ENCODE measurements at regions not wholly inside any gene's neighbourhood (a gene's known extent, or its start where the extent isn't known, plus 50 kb on each side); places are given as distances from the start of the nearest gene placed in this dataset.

GRCh38 chr2:238655974-238656722, 191.7 kb upstream of the TWIST2 start:
- DNase-seq, result no peak

- no peak for DNase-seq
These were observed 190.5 kb upstream of the TWIST2 start for GRCh38 chr2:238657132-238658053.

DNA sequence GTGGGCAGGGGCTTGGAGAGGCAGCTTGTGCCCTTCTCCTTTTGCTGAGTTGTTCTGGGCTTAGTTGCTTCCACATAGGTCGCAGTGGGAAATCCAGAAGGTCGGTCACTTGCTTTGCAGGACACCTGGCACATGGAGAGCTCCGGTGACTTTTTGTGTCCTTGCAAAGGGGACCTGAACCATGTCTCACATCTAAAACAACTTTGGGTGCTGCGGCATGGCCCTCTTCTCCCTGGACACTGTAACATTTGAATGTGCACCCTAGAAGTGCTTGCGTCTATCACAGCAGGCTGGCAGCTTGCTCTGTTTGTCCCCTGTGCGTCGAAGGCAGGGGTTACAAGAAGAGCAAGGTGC, 189.9 kb upstream of the TWIST2 start:
- no peak for DNase-seq

DNA sequence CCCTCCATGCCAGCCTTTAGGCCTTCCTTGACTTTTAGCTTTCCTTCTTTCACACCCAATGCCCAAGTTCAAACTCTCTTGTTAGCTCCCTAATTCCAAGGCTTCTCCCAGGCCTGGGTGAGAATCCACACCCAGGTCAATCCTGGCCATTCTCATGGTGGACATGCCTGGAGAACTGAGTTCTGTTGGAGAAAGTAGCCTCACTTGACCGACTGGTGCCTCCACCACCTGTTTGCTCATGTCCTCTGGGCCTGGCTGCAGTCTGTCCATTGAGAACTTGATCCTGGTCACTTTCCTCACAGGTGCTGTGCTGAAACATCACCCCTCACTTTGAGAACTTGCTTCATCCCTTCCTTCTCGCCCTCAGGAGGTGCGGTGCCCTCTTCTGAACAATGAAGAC, 189.1 kb upstream of the TWIST2 start:
- no peak for DNase-seq

- DNase-seq, result no peak
These were observed 188.7 kb upstream of the TWIST2 start for GRCh38 chr2:238659231-238659630.

- no peak for DNase-seq
These were observed 184.3 kb upstream of the TWIST2 start for GRCh38 chr2:238663586-238663985.

GRCh38 chr2:238665919-238666318, 182.0 kb upstream of the TWIST2 start:
- no peak for DNase-seq

DNA sequence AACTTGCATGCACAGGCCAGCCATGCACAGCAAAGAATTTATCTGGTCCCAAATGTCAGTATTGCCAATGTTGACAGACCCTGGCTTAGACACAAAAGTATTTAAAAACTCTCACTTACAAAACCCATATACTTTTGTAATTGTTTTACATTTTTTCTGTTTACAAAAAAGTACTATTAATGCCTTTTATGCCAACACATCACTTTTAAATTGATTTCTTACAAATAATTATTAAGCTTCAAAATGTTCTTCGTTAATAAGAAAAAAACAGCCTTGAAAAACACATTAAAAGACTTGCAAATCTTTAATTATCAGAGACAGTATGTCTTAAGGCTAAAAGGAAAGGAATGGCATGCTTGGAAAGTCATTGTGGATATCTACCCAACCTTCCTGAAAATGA, 181.3 kb upstream of the TWIST2 start:
- no peak for DNase-seq

GRCh38 chr2:238667008-238667407, 180.9 kb upstream of the TWIST2 start:
- no peak for DNase-seq

DNA sequence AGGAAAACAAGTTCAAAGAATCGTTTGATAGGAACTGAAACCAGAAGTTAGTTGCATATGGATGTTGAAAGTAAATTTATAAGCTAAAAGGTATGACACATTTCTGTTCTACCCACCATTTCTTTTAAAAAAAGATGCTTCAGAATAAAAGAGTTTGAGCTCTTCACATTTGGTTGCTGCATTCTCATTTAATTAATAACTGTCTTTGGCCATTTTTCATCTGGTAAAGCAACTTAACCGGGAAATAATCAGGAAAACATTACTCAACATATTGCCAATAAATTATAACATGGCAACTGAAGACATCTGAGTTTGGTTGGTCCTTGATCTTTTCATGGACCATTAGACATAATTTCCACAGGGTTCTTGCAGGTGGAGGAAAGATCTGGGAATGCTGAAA, 180.2 kb upstream of the TWIST2 start:
- DNase-seq, result no peak

GRCh38 chr2:238668426-238668825, 179.5 kb upstream of the TWIST2 start:
- DNase-seq, result no peak

DNA sequence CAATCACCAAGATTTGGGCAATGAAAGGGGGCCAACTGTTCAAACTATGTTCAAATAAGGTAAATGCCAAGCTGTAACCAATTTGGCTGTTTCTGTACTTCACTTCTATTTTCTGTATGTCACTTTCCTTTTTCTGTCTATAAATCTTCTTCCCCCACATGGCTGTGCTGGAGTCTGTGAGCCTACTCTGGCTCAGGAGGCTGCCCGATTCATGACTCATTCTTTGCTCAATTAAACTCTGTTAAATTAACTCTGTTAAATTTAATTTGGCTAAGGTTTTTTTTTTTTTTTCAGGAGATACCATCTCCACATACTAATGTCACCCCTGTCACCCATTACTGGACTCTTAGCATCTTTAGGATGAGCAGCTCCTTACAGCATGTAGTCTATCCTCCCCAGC, 178.8 kb upstream of the TWIST2 start:
- DNase-seq, result no peak

DNA sequence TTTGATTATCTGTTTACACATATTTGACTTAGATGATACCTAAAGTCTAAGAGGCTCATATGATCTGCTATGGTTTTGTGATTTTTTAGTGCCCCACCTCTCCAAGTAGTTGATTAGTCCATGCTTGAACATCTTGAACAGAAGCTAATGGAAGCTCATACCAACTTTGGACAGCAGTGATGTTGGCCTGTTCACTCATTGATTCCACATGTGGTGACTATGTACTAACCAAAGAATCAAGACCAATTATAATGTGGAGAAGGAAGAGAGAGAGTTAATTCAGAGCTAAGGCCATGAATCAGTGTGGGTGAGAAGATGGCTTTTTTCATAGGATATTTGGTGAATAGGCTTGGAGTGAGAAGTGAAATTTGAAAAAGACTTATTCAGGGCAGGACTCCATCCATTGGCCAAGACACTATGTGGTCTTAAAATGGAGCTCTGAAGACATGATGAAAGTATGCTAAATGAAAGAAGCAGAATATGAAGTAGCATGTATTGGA, 178.3 kb upstream of the TWIST2 start:
- DNase-seq, result no peak

- DNase-seq, result no peak
These were observed 177.7 kb upstream of the TWIST2 start for GRCh38 chr2:238670111-238670585.

DNA sequence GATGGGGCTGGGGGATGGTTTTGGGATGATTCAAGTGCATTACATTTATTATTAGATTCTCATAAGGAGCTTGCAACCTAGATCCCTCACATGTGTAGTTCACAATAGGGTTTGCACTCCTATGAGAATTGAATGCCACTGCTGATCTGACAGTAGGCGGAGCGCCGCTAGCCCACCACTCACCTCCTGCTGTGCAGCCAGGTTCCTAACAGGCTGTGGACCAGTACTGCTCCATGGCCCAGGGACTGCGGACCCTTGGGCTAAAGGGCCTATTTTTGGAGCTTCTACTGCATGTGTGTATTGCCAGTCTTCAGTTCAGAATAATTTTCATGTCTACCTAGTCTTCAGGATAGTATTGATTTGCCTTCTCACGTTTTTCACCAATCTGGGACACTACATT, 165.3 kb upstream of the TWIST2 start:
- DNase-seq, result no peak

DNA sequence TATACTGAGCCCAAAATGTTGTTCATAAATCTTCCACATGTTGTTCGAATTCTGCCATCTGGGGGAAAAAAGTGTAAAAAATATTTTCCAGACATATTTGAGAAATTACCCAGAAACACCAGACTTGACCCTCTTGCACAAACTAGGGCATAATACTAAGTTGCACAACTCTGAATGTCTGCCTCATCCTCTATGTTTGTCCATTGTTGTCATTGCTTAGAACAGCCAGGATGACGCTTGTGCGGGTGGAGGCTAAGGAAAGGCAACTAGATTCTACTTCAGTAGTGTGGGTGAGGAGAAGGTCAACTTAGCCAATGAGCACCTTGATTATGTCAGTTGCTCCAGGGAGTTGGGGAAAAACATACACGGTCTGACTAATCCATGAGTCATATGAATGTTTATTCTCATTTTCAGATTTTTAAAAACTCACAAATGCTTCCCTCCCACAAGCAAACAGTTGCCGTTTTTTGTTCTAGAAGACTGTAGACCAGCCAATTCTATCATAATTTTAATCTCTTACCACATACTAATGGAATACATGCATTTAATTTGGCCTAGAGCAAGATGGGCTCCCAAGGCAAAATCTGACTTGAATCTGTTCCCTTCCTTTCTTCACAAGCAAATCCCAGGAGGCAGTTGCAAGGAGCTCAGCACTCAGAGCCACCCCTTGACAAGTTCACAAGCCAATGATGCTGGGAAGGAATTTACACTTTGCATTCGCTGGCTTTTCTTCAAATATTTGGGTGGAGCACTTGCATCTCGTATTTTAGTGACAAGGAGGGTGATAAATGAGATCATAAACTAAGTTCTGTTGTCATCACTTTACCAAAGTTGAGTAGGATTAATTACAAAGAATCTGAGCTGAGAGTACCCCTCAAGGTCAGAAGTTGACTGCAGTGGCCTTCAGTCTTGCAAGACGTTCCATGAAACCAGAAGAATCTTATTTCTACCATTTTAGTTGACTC, 163.2 kb upstream of the TWIST2 start:
- DNase-seq, result no peak

DNA sequence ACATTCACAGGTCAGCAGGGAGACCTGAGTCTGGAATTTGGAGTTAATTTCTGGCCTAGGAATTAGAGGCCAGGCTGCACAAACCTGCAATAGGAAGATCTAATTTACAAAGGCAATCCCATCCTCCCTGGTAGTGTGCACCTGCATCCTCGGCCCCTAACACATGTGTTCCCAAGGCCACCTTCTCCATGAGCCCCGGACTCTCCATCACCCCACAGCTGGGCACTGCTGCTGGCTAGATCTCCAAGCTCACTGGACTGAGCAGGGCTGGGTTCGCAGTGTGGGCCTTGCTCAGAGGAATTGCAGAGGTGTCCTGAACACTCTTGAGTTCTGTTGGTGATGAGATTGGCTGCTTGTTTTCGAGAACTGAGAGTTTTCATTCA, 162.6 kb upstream of the TWIST2 start:
- no peak for DNase-seq

DNA sequence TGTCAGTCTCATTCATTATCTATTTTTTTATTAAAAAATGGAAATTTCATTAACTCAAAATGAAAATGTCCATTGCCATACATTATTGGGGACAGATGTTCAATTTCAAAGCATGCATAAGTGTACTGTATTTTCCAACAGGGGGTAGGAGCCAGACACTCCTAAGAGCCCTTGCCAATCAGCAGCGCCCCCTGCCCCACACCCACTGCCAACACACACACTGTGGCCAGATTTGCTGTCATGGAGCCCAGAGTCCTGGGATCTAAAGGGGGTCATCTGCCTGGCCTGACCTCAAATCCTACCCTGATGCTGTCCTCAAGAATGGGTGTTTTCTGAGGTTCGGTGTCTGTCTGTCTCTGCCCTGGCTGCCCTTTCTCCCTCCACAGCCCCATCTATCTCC, 162.2 kb upstream of the TWIST2 start:
- DNase-seq, result no peak

DNA sequence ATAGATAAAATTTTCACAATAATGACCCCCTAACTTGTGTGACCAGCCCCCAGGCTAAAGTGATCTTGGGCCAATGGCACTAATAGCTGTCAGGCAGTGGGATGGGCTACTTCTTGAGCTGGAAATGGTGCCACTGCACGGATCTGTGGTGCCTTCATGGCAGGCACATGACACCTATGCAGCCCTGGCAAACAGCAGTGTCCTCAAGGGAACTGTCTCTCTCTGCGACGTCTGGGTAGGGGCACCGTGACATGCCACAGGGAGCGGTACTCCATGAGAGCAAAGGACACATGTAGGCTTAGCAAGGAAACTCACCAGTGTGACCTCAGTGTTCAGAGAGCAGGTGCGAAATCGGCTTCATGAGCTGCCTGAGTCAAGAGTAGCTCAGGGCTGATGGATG, 161.7 kb upstream of the TWIST2 start:
- DNase-seq, result no peak

- no peak for DNase-seq
These were observed 159.4 kb upstream of the TWIST2 start for GRCh38 chr2:238688193-238689153.

GRCh38 chr2:238689331-238689730, 158.6 kb upstream of the TWIST2 start:
- no peak for DNase-seq

Measured in activated CD4-positive, alpha-beta T cell treated with anti-CD3 and anti-CD28 coated beads, Interleukin-2, amount 50 U/mL, for 1 hour (primary cell).